H1 (cell line): ENCODE measurements at regions not wholly inside any gene's neighbourhood (a gene's known extent, or its start where the extent isn't known, plus 50 kb on each side); places are given as distances from the start of the nearest gene placed in this dataset.

Experiments
- CTCF ChIA-PET: fragments of 300-600 bp; sonication (Branson Sonifier 250); formaldehyde crosslinking; loops from one replicate; lab custom pipeline; 2021; ENCODE audit not compliant: partially characterized antibody; lab: Charles Lee
- POLR2A ChIA-PET: fragments of 300-600 bp; sonication (Branson Sonifier 250); formaldehyde crosslinking; loops from one replicate; lab custom pipeline; 2021; ENCODE audit warnings: inconsistent platforms; ENCODE audit not compliant: partially characterized antibody; lab: Charles Lee
- DNase-seq, 2 experiments: peaks; one replicate each; pipeline versions ENCODE4 v3.0.0 to v3.0.0-alpha.2; 2010 to 2022; ENCODE audit warnings: low spot score in 2 of 2, low read depth in 1 of 2, mixed read lengths in 1 of 2
- FAIRE-seq: peaks from 2 replicates; lab custom pipeline; 2011; peaks lifted over from hg19 to GRCh38; lab: Jason Lieb, UNC
- H2AFZ ChIP-seq: 2 replicates; pipeline ENCODE4 v1.8.1; 2012; ENCODE audit warnings: low read length, inconsistent platforms
- H2AK5ac ChIP-seq: 2 replicates; pipeline ENCODE4 v1.6.1; 2013; ENCODE audit warnings: low read depth, low read length
- H2BK120ac ChIP-seq: replicated peaks from 2 replicates; pipeline ENCODE3; 2013; ENCODE audit warnings: low read depth, low read length, inconsistent platforms
- H2BK12ac ChIP-seq: 2 replicates; pipeline ENCODE4 v1.6.1; 2013; ENCODE audit warnings: low read depth, low read length
- H2BK15ac ChIP-seq: 2 replicates; pipeline ENCODE4 v1.6.1; 2013; ENCODE audit warnings: low read length
- H2BK20ac ChIP-seq: 2 replicates; pipeline ENCODE4 v1.6.1; 2013; ENCODE audit warnings: low read length
- H2BK5ac ChIP-seq: 2 replicates; pipeline ENCODE4 v1.6.1; 2013; ENCODE audit warnings: low read depth, low read length
- H3K14ac ChIP-seq: 2 replicates; pipeline ENCODE4 v1.6.1; 2013; ENCODE audit warnings: inconsistent platforms; ENCODE audit not compliant: insufficient read length
- H3K18ac ChIP-seq: 2 replicates; pipeline ENCODE4 v1.6.1; 2013; ENCODE audit warnings: low read length; ENCODE audit errors: extremely low read depth
- H3K23ac ChIP-seq: 2 replicates; pipeline ENCODE4 v1.6.1; 2013; ENCODE audit warnings: inconsistent platforms; ENCODE audit not compliant: insufficient read length
- H3K23me2 ChIP-seq: 2 replicates; pipeline ENCODE4 v1.6.1; 2013; ENCODE audit warnings: low read depth, low read length
- H3K27ac ChIP-seq: 2 replicates; pipeline ENCODE4 v1.6.1; 2011; ENCODE audit warnings: low read depth, low read length, inconsistent platforms
- H3K27me3 ChIP-seq, 4 experiments: replicated peaks in 1 of 4; 1 replicate in 1 of 4; 2 replicates in 3 of 4; pipeline versions ENCODE4 v1.6.1 to v1.8.1; 2011 to 2013; ENCODE audit warnings: low read length in 3 of 4, mild to moderate bottlenecking in 3 of 4, inconsistent platforms in 2 of 4, mixed read lengths in 2 of 4, moderate library complexity in 1 of 4; ENCODE audit not compliant: control insufficient read depth in 3 of 4, insufficient read depth in 3 of 4; ENCODE audit errors: extremely low read depth in 1 of 4
- H3K36me3 ChIP-seq, 4 experiments: 2 replicates each; pipeline versions ENCODE4 v1.6.1 to v1.8.1; 2011 to 2013; ENCODE audit warnings: mild to moderate bottlenecking in 4 of 4, low read length in 3 of 4, moderate library complexity in 2 of 4, control low read depth in 1 of 4, inconsistent platforms in 1 of 4; ENCODE audit not compliant: insufficient read depth in 4 of 4, control insufficient read depth in 2 of 4
- H3K4ac ChIP-seq: replicated peaks from 2 replicates; pipeline ENCODE3; 2013; ENCODE audit warnings: low read length, low read depth, mixed read lengths, inconsistent platforms; ENCODE audit not compliant: insufficient read length
- H3K4me1 ChIP-seq, 4 experiments: replicated peaks in 1 of 4; 1 replicate in 1 of 4; 2 replicates in 3 of 4; pipeline versions ENCODE4 v1.6.1 to v1.8.1; 2011 to 2013; ENCODE audit warnings: low read length in 3 of 4, inconsistent platforms in 2 of 4, mixed read lengths in 1 of 4; ENCODE audit not compliant: insufficient read depth in 4 of 4, control insufficient read depth in 3 of 4
- H3K4me2 ChIP-seq, 2 experiments: 2 replicates each; pipeline versions ENCODE4 v1.6.1 to v1.8.1; 2011 to 2013; ENCODE audit warnings: low read depth in 2 of 2, low read length in 2 of 2, control low read depth in 1 of 2, inconsistent platforms in 1 of 2, mild to moderate bottlenecking in 1 of 2; ENCODE audit not compliant: insufficient read depth in 1 of 2
- H3K4me3 ChIP-seq, 4 experiments: fragments of 200-600, 300-600 bp in 1 of 4; sonication (generic), shearing (Covaris generic), sonication (Bioruptor Twin) in 1 of 4; 2 replicates each; pipeline versions ENCODE4 v1.5.1 to v1.8.1; 2011 to 2016; ENCODE audit warnings: low read length in 4 of 4, low read depth in 3 of 4, control low read depth in 2 of 4, inconsistent platforms in 2 of 4, mild to moderate bottlenecking in 2 of 4, mixed read lengths in 1 of 4, moderate library complexity in 1 of 4; ENCODE audit not compliant: insufficient read depth in 2 of 4; ENCODE audit errors: extremely low read depth in 1 of 4
- H3K56ac ChIP-seq: replicated peaks from 2 replicates; pipeline ENCODE3; 2013; ENCODE audit warnings: low read depth, mild to moderate bottlenecking, mixed read lengths, low read length, inconsistent platforms; ENCODE audit not compliant: insufficient read length
- H3K79me1 ChIP-seq: 2 replicates; pipeline ENCODE4 v1.6.1; 2013; ENCODE audit warnings: low read depth, low read length, control low read depth
- H3K79me2 ChIP-seq, 2 experiments: 2 replicates each; pipeline versions ENCODE4 v1.6.1 to v1.8.1; 2012 to 2013; ENCODE audit warnings: low read length in 2 of 2, mild to moderate bottlenecking in 2 of 2, inconsistent platforms in 1 of 2; ENCODE audit not compliant: insufficient read depth in 2 of 2, control insufficient read depth in 1 of 2
- H3K9ac ChIP-seq, 4 experiments: replicated peaks in 1 of 4; 1 replicate in 1 of 4; 2 replicates in 3 of 4; pipeline versions ENCODE4 v1.6.1 to v1.8.1; 2011 to 2013; ENCODE audit warnings: low read depth in 3 of 4, low read length in 3 of 4, control low read depth in 2 of 4, mild to moderate bottlenecking in 2 of 4, moderate library complexity in 2 of 4, inconsistent platforms in 1 of 4; ENCODE audit errors: extremely low read depth in 1 of 4
- H3K9me3 ChIP-seq, 2 experiments: 2 replicates each; pipeline versions ENCODE4 v1.6.1 to v1.8.1; 2012 to 2013; ENCODE audit warnings: mild to moderate bottlenecking in 2 of 2, moderate library complexity in 2 of 2, control low read depth in 1 of 2, inconsistent platforms in 1 of 2, low read depth in 1 of 2, low read length in 1 of 2, mixed read lengths in 1 of 2; ENCODE audit not compliant: insufficient read depth in 2 of 2
- H4K20me1 ChIP-seq, 2 experiments: replicated peaks in 1 of 2; 2 replicates each; pipeline versions ENCODE3 to v1.8.1; 2011 to 2013; ENCODE audit warnings: inconsistent platforms in 2 of 2, low read length in 2 of 2, mild to moderate bottlenecking in 1 of 2; ENCODE audit not compliant: insufficient read depth in 2 of 2, control insufficient read depth in 1 of 2
- H4K5ac ChIP-seq: 2 replicates; pipeline ENCODE4 v1.6.1; 2013; ENCODE audit warnings: low read length, low read depth, mixed read lengths, inconsistent platforms; ENCODE audit not compliant: insufficient read length
- H4K8ac ChIP-seq: 2 replicates; pipeline ENCODE4 v1.8.0; 2013; ENCODE audit warnings: mild to moderate bottlenecking, moderate library complexity, low read length, inconsistent platforms; ENCODE audit not compliant: insufficient read depth; ENCODE audit errors: extremely low read depth
- H4K91ac ChIP-seq: replicated peaks from 2 replicates; pipeline ENCODE3; 2013; ENCODE audit warnings: low read length, mixed read lengths, inconsistent platforms; ENCODE audit not compliant: insufficient read length
- SIRT6 ChIP-seq: IDR thresholded peaks from one replicate; pipeline ENCODE4 v1.7.1; 2012; ENCODE audit warnings: low read length, inconsistent platforms
- SIX5 ChIP-seq: IDR thresholded peaks from 2 replicates; pipeline ENCODE4 v1.6.1; 2011; ENCODE audit warnings: mild to moderate bottlenecking, low read depth, low read length
- WGBS, 2 experiments: shearing (Covaris generic) in 1 of 2; methylation state at CpG; one replicate each; pipeline versions ENCODE4 v1.1.6 to v1.1.7; 2013 to 2015; ENCODE audit warnings: low lambda C conversion rate in 2 of 2, mixed read lengths in 2 of 2, inconsistent platforms in 1 of 2, low coverage in 1 of 2, missing lambda C conversion rate in 1 of 2; ENCODE audit not compliant: insufficient replicate concordance in 2 of 2, insufficient coverage in 1 of 2, insufficient read length in 1 of 2; ENCODE audit errors: extremely low coverage in 1 of 2, missing lambda C conversion rate in 1 of 2; 5-methylcytosine and 5-hydroxymethylcytosine counted together

DNA sequence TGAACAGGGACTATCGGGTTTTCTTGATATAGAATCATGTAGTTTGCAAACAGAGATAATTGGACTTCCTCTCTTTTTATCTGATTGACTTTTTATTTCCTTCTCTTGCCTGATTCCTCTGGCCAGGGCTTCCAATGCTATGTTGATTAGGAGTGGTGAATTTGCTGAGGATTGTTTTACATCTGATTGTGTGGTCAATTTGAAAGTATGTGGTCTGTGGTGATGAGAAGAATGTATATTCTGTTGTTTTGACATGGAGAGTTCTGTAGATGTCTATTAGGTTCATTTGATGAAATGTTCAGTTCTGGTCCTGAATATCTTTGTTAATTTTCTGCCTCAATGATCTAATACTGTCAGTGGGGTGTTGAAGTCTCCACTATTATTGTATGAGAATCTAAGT, 713.2 kb upstream of the CCDC179 start:
- 91% methylated on average over 1 of the region's 1 CpG; no CpG with 5 or more reads in 1 of the 2 experiments for WGBS, 2 experiments

More for the DNA sequence above, 713.2 kb upstream of the CCDC179 start:
- Histone ChIP-seq H3K4ac (no peak overlapping the region), H4K20me1 (no peaks in the 10 kb centered on the region), H3K9ac (no peak overlapping the region), H2AK5ac (no peak overlapping the region), H3K4me2 (no peak overlapping the region), H3K9me3 (no peaks in the 10 kb centered on the region), H4K8ac (no peak overlapping the region), H2BK20ac (no peak overlapping the region), H3K27ac (no peak overlapping the region), H3K23ac (no peak overlapping the region), H3K27me3 (no peaks in the 10 kb centered on the region), H3K4me3 (no peak overlapping the region), H2BK15ac (no peak overlapping the region), H2BK120ac (no peak overlapping the region), H2AFZ (no peak overlapping the region; the same call in 1 of the 2 replicates), H2BK5ac (no peak overlapping the region), H3K79me2 (no peaks in the 10 kb centered on the region), H3K23me2 (no peaks in the 10 kb centered on the region), H4K5ac (no peak overlapping the region), H3K4me1 (no peaks in the 10 kb centered on the region), H3K56ac (no peak overlapping the region), H3K18ac (no peak overlapping the region), H3K79me1 (no peaks in the 10 kb centered on the region), H4K91ac (no peak overlapping the region), H3K36me3 (no peaks in the 10 kb centered on the region), H2BK12ac (no peak overlapping the region), H3K14ac (no peak overlapping the region)
- ChIA-PET CTCF (no interaction called here), POLR2A (no interaction called here)
- TF ChIP-seq SIX5 (no peak), SIRT6 (no peak)
- DNase-seq: no peak
- no peak for FAIRE-seq
